K562 (cell line): ENCODE measurements at regions not wholly inside any gene's neighbourhood (a gene's known extent, or its start where the extent isn't known, plus 50 kb on each side); places are given as distances from the start of the nearest gene placed in this dataset.

Source experiments
- BACH1 ChIP-seq: fragments of 200-800 bp; sonication (Bioruptor generic); IDR thresholded peaks from 2 replicates; pipeline ENCODE4 v1.6.1; 2016; ENCODE audit warnings: missing genetic modification characterization, missing compliant biosample characterization
- CC2D1A ChIP-seq: fragments of 450-650 bp; IDR thresholded peaks from 2 replicates; pipeline ENCODE4 v1.6.1; 2017; ENCODE audit warnings: mild to moderate bottlenecking
- CEBPG ChIP-seq, 3 experiments: fragments of 200-800 bp in 1 of 3; sonication (Bioruptor generic) in 1 of 3; sonication (generic) in 1 of 3; formaldehyde crosslinking in 1 of 3; IDR thresholded peaks in 2 of 3; conservative IDR thresholded peaks in 1 of 3; 2 replicates each; pipeline versions ENCODE4 v1.6.1 to v1.8.0; 2016 to 2022; ENCODE audit warnings: missing compliant biosample characterization in 2 of 3, missing genetic modification characterization in 2 of 3, mild to moderate bottlenecking in 1 of 3, missing genetic modification reagents in 1 of 3
- CTBP1 ChIP-seq: fragments of 450-650 bp; IDR thresholded peaks from 2 replicates; pipeline ENCODE4 v1.6.1; 2016; ENCODE audit warnings: borderline replicate concordance
- ZFPM2 ChIP-seq: fragments of 250-450 bp; sonication (Bioruptor Pico); IDR thresholded peaks from 2 replicates; pipeline ENCODE4 v1.5.1; 2022; ENCODE audit warnings: mild to moderate bottlenecking
- TF ChIP-seq, protein P1 (sequence below): fragments of 200-800 bp; sonication (Bioruptor generic); IDR thresholded peaks from 2 replicates; pipeline ENCODE4 v1.6.1; 2016; ENCODE audit warnings: missing genetic modification characterization, missing compliant biosample characterization
- TF ChIP-seq, protein P2 (sequence below), 3 experiments: IDR thresholded peaks in 2 of 3; conservative IDR thresholded peaks in 1 of 3; 2 replicates each; pipeline ENCODE4 v1.5.1; 2011 to 2012; ENCODE audit warnings: low read length in 3 of 3, mild to moderate bottlenecking in 3 of 3, control low read depth in 2 of 3, improper control_type of control experiment in 1 of 3, inconsistent platforms in 1 of 3, low read depth in 1 of 3, mixed read lengths in 1 of 3, moderate library complexity in 1 of 3; ENCODE audit not compliant: insufficient read depth in 2 of 3
- TF ChIP-seq, protein P3 (sequence below): fragments of 250-450 bp; sonication (Bioruptor Pico); IDR thresholded peaks from 2 replicates; pipeline ENCODE4 v1.4.0; 2020

DNA sequence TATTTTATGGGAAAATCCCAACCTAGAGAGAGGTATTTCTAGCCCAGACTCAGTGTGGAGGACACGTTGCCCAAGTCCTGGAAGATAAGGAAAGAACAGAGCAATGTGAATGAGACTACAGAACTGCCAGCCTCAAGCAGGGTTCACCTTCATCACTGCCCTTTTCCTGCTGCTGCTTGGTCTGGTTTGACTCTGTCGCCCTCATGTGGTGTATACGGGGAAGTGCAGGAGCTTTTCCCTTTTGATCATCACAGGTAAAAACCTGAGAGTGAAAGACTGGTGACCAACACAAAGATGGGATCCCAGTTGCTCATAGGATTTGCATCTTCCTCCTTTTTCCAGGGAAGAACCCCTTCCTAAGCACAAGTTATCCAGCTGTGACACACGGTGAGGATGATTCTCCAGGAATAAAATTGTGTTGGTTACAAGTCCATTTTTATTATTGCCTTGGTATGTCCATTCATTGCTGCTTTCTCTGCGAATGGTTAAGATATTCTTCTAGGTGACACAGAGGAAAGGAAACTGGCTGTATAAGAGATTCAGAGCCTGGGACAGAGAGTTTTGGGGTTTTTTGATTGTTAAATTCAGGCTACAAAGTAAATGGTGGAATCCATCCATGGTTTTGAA lies 89.5 kb upstream of the CD53 start (continued):
- TF ChIP-seq, protein P1, sequence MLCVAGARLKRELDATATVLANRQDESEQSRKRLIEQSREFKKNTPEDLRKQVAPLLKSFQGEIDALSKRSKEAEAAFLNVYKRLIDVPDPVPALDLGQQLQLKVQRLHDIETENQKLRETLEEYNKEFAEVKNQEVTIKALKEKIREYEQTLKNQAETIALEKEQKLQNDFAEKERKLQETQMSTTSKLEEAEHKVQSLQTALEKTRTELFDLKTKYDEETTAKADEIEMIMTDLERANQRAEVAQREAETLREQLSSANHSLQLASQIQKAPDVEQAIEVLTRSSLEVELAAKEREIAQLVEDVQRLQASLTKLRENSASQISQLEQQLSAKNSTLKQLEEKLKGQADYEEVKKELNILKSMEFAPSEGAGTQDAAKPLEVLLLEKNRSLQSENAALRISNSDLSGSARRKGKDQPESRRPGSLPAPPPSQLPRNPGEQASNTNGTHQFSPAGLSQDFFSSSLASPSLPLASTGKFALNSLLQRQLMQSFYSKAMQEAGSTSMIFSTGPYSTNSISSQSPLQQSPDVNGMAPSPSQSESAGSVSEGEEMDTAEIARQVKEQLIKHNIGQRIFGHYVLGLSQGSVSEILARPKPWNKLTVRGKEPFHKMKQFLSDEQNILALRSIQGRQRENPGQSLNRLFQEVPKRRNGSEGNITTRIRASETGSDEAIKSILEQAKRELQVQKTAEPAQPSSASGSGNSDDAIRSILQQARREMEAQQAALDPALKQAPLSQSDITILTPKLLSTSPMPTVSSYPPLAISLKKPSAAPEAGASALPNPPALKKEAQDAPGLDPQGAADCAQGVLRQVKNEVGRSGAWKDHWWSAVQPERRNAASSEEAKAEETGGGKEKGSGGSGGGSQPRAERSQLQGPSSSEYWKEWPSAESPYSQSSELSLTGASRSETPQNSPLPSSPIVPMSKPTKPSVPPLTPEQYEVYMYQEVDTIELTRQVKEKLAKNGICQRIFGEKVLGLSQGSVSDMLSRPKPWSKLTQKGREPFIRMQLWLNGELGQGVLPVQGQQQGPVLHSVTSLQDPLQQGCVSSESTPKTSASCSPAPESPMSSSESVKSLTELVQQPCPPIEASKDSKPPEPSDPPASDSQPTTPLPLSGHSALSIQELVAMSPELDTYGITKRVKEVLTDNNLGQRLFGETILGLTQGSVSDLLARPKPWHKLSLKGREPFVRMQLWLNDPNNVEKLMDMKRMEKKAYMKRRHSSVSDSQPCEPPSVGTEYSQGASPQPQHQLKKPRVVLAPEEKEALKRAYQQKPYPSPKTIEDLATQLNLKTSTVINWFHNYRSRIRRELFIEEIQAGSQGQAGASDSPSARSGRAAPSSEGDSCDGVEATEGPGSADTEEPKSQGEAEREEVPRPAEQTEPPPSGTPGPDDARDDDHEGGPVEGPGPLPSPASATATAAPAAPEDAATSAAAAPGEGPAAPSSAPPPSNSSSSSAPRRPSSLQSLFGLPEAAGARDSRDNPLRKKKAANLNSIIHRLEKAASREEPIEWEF (CRISPR knock-in tag) = no peak
- TF ChIP-seq, protein P2, sequence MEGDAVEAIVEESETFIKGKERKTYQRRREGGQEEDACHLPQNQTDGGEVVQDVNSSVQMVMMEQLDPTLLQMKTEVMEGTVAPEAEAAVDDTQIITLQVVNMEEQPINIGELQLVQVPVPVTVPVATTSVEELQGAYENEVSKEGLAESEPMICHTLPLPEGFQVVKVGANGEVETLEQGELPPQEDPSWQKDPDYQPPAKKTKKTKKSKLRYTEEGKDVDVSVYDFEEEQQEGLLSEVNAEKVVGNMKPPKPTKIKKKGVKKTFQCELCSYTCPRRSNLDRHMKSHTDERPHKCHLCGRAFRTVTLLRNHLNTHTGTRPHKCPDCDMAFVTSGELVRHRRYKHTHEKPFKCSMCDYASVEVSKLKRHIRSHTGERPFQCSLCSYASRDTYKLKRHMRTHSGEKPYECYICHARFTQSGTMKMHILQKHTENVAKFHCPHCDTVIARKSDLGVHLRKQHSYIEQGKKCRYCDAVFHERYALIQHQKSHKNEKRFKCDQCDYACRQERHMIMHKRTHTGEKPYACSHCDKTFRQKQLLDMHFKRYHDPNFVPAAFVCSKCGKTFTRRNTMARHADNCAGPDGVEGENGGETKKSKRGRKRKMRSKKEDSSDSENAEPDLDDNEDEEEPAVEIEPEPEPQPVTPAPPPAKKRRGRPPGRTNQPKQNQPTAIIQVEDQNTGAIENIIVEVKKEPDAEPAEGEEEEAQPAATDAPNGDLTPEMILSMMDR (IDR thresholded peaks at IDR 0.05 in 2 of 3, conservative IDR thresholded peaks at IDR 0.05 in 1 of 3; ENCODE audit: insufficient read depth in 2 of 3, low read depth in 1 of 3, low read length in 3 of 3) = peak; percentile 94 to 97 (median 96)
- TF ChIP-seq BACH1 (no peak), CC2D1A (no peak), ZFPM2 (CRISPR knock-in tag) (no peak), CEBPG (CRISPR knock-in tag; IDR thresholded peaks at IDR 0.05) (no peak), CEBPG (tag; conservative IDR thresholded peaks at IDR 0.05 in 1 of 2, IDR thresholded peaks at IDR 0.05 in 1 of 2) (no peak), CTBP1 (no peak; the same call in 1 of the 2 replicates)
- TF ChIP-seq, protein P3, sequence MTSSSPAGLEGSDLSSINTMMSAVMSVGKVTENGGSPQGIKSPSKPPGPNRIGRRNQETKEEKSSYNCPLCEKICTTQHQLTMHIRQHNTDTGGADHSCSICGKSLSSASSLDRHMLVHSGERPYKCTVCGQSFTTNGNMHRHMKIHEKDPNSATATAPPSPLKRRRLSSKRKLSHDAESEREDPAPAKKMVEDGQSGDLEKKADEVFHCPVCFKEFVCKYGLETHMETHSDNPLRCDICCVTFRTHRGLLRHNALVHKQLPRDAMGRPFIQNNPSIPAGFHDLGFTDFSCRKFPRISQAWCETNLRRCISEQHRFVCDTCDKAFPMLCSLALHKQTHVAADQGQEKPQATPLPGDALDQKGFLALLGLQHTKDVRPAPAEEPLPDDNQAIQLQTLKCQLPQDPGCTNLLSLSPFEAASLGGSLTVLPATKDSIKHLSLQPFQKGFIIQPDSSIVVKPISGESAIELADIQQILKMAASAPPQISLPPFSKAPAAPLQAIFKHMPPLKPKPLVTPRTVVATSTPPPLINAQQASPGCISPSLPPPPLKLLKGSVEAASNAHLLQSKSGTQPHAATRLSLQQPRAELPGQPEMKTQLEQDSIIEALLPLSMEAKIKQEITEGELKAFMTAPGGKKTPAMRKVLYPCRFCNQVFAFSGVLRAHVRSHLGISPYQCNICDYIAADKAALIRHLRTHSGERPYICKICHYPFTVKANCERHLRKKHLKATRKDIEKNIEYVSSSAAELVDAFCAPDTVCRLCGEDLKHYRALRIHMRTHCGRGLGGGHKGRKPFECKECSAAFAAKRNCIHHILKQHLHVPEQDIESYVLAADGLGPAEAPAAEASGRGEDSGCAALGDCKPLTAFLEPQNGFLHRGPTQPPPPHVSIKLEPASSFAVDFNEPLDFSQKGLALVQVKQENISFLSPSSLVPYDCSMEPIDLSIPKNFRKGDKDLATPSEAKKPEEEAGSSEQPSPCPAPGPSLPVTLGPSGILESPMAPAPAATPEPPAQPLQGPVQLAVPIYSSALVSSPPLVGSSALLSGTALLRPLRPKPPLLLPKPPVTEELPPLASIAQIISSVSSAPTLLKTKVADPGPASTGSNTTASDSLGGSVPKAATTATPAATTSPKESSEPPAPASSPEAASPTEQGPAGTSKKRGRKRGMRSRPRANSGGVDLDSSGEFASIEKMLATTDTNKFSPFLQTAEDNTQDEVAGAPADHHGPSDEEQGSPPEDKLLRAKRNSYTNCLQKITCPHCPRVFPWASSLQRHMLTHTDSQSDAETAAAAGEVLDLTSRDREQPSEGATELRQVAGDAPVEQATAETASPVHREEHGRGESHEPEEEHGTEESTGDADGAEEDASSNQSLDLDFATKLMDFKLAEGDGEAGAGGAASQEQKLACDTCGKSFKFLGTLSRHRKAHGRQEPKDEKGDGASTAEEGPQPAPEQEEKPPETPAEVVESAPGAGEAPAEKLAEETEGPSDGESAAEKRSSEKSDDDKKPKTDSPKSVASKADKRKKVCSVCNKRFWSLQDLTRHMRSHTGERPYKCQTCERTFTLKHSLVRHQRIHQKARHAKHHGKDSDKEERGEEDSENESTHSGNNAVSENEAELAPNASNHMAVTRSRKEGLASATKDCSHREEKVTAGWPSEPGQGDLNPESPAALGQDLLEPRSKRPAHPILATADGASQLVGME (CRISPR knock-in tag) = no peak
